ENCODE measurements at regions not wholly inside any gene's neighbourhood (a gene's known extent, or its start where the extent isn't known, plus 50 kb on each side); places are given as distances from the start of the nearest gene placed in this dataset.

GRCh38 chr3:128554100-128554464, 61.1 kb upstream of the GATA2 start:
- TF ChIP-seq, protein P1, sequence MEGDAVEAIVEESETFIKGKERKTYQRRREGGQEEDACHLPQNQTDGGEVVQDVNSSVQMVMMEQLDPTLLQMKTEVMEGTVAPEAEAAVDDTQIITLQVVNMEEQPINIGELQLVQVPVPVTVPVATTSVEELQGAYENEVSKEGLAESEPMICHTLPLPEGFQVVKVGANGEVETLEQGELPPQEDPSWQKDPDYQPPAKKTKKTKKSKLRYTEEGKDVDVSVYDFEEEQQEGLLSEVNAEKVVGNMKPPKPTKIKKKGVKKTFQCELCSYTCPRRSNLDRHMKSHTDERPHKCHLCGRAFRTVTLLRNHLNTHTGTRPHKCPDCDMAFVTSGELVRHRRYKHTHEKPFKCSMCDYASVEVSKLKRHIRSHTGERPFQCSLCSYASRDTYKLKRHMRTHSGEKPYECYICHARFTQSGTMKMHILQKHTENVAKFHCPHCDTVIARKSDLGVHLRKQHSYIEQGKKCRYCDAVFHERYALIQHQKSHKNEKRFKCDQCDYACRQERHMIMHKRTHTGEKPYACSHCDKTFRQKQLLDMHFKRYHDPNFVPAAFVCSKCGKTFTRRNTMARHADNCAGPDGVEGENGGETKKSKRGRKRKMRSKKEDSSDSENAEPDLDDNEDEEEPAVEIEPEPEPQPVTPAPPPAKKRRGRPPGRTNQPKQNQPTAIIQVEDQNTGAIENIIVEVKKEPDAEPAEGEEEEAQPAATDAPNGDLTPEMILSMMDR (IDR thresholded peaks at IDR 0.05) = no peak
- TF ChIP-seq EZH2 (IDR thresholded peaks at IDR 0.05; ENCODE audit: borderline replicate concordance, insufficient read depth, low read depth, low read length, poor library complexity, severe bottlenecking) = no peak
